CD4-positive, alpha-beta T cell treated with Interleukin-17A for 4 hours (primary cell): ENCODE measurements at regions not wholly inside any gene's neighbourhood (a gene's known extent, or its start where the extent isn't known, plus 50 kb on each side); places are given as distances from the start of the nearest gene placed in this dataset.
"Not testable (repeated sequence)": the region's sequence is repeated elsewhere in the genome, so short reads cannot be mapped to it uniquely, and the experiment has no call there.

Experiments used
- DNase-seq: peaks from one replicate; pipeline ENCODE4 v3.0.0-alpha.2; 2020; ENCODE audit warnings: mixed read lengths

GRCh38 chr2:48045613-48046012, 139.3 kb upstream of the FBXO11 start:
- no peak for DNase-seq

GRCh38 chr2:48048476-48049171, 142.3 kb upstream of the FBXO11 start:
- no peak for DNase-seq

DNA sequence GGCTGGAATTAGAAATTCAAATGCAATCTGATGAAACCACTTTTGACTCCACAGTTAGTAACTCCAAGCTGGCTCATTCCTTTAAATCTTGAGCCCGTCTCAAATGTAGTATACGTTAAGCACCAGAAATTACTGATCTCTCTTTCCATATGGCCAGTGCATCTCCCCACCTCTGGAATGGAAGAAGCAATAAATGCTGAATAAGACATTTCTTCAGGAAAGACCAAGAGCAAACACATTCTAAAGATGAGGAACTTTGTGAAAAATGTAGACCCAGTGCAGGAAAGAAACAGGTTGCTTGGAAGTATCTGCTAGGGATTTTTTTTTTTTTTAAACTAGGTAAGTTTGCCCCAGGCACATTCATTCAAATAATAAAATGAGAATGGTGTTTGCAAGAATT, 143.1 kb upstream of the FBXO11 start:
- DNase-seq = no peak

DNA sequence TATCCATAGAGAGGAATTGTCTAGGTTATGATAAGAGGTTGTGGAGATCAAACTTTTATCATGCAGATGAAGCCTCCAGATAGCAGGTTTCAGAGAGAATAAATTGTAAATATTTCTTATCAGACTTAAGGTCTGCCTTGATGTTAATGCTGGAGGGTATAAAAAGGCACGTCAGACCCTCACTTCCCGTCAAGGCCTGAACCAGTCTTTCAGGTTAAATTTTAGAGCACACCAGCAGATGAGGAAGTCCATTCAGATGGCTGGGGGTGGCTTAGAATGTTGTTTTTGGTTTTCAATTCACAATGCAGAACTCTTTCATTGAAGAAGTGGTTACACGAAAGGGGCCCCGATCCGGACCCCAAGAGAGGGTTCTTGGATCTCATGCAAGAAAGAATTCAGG, 144.4 kb upstream of the FBXO11 start:
- DNase-seq = no peak

DNA sequence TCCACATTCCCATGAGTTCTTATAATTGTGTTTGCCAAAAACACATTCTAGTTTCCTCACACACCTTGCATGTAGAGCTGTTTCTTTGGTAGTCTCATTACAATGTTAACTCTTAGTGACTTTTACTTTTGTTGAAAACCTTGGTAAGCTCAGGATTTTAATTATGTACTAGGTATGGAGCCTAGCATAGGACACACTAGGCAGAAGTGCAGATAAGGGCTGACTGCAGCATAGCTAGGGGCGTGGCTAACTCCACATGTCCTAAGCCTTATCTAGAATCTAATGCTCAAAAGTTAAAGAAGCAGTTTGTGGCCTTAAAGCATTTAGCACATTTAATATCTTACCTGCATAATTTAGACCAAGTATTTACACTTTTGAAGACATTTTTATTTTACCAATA, 153.7 kb upstream of the FBXO11 start:
- no peak for DNase-seq

GRCh38 chr2:48061656-48062055, 155.4 kb upstream of the FBXO11 start:
- not testable (repeated sequence) for DNase-seq

DNA sequence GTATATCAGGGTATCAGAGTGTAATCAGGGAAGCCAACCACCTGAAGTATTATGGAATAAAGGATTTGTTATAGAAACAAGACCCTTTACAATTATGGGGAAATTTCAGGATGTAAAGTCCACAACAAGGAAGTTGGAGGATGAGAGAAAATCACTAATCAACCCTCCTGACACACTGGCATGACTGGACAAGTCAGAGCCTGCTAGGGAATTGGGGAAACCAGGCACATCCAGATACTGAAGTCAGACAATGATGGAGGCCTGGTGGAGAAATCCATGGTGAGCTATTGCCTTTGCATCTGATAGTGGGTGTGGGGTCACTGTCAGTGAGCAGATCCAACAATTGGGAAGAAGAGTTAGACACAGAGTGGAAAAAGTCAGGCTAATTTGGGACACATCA, 158.8 kb upstream of the FBXO11 start:
- no peak for DNase-seq

DNA sequence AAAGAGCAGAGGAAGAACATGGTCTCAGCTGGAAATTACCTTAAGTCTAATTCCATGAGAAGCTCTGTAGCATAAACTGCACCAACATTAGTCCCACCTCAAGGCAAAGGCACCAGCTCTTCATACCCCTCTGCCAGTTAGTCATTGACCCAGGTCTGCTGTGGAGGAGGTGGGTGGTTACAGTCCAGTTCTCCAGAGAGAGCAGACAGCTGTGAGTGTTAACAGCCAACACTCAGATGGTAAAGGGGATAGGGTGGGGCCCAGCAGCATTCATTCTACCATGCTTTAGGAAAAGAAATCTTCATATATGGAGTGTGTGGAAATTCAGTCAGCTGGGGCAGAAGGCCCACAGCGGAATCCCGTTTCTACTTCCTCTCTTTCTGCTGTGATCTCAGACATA, 159.7 kb upstream of the FBXO11 start:
- DNase-seq = no peak

- DNase-seq = no peak
Measured at GRCh38 chr2:48069769-48070168, 163.5 kb upstream of the FBXO11 start.

GRCh38 chr2:48070415-48070814, 164.1 kb upstream of the FBXO11 start:
- no peak for DNase-seq

DNA sequence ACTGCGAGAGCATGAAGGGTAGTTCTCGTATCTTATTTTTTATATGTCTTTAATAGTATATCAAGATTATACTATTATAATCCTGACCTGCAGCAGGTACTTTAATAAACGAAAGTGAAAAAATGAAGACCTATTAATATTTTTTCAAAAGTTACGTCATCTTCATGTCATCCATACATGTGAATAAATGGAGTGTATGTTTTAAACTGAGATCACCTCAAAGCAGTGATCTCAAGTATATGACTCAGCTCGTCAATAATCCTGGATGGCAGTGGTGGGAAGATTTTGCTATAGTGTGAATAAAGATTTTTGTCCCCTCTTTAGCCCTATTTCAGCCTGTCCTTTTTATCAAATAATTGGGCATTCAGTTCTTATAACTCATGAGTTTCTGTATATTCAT, 166.3 kb upstream of the FBXO11 start:
- no peak for DNase-seq

GRCh38 chr2:48075631-48076030, 169.3 kb upstream of the FBXO11 start:
- no peak for DNase-seq

GRCh38 chr2:48080534-48081316, 174.4 kb upstream of the FBXO11 start:
- DNase-seq = no peak

- DNase-seq = no peak
Measured at GRCh38 chr2:48081317-48081628, 175.0 kb upstream of the FBXO11 start.

GRCh38 chr2:48085888-48086287, 179.6 kb upstream of the FBXO11 start:
- DNase-seq = no peak

GRCh38 chr2:48088994-48089393, 182.7 kb upstream of the FBXO11 start:
- DNase-seq = no peak

DNA sequence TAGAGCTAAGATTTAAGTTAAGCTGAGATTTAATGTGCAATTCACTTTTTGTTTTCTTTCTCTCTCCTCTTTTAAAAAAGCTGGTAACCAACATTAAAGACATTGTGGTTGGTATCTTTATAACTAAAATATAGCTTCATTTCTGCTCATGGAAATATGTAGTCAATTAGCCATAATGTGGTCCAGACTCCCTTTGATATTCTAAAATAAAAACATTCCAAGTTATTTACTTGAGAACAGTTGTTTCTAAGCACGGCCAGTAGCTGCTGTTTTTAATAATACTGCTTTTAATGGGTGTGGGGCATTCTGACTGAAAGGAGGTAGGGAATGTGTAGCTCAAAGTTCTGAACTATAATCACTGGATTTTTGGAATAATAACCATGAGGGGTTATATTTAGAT, 183.3 kb upstream of the FBXO11 start:
- no peak for DNase-seq

- no peak for DNase-seq
Measured at GRCh38 chr2:48092846-48093803, 186.8 kb upstream of the FBXO11 start.

- not testable (repeated sequence) for DNase-seq
Measured at GRCh38 chr2:48096765-48097164, 190.5 kb upstream of the FBXO11 start.

DNA sequence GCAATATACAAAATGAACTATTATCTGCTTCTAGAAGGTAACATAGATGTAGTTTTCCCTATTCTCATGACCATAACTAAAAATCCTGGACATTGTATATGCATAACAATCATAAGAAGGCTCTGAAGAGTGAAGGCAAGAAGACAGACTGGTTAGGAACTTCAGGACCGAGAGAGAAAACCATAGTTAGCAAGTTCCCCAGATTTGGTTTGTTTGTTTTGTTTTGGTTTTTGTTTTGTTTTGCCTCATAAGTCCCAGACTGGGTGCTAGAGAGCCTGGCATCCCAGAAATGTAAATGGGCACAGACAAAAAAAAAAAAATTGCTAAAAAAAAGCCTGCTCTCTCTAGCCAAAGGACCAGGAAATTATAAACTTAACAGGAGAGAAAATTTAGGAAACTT, 192.2 kb upstream of the FBXO11 start:
- DNase-seq = no peak

DNA sequence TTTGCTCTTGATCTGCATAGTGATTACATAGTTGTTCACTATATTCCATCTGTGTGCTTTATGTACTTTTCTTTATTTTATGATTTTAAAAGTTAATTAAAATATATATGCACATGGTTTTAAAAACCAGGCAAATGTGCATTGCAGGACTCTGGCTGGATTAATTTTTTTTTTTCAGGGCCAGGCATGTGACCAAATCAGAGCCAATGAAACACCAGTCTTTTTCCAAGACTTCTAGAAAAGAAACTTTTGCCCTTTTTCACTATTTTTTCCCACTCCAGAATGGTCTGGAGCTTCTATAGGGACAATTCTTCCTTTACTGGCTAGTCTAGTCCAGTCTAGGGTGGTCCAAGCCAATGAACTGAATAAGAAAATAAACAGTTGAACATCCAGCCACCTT, 198.1 kb upstream of the FBXO11 start:
- no peak for DNase-seq

GRCh38 chr2:48105848-48106247, 199.6 kb upstream of the FBXO11 start:
- DNase-seq = no peak

GRCh38 chr2:48107326-48107925, 201.1 kb upstream of the FBXO11 start:
- DNase-seq = no peak
